Trophoblast cell (in vitro differentiated cells and primary cell): ENCODE measurements at regions not wholly inside any gene's neighbourhood (a gene's known extent, or its start where the extent isn't known, plus 50 kb on each side); places are given as distances from the start of the nearest gene placed in this dataset.

Source experiments
- DNase-seq, 2 donors: peaks; one replicate each; pipeline ENCODE4 v3.0.0-alpha.2; 2016
- H2AFZ ChIP-seq: 2 replicates; pipeline ENCODE4 v1.6.1; 2013; ENCODE audit warnings: low read length, moderate library complexity, mild to moderate bottlenecking; ENCODE audit not compliant: insufficient read depth, poor library complexity
- H2AK5ac ChIP-seq: 2 replicates; pipeline ENCODE4 v1.6.1; 2013; ENCODE audit warnings: mild to moderate bottlenecking, low read length
- H2BK120ac ChIP-seq: 2 replicates; pipeline ENCODE4 v1.6.1; 2013; ENCODE audit warnings: low read length, mild to moderate bottlenecking, moderate library complexity; ENCODE audit not compliant: insufficient read depth, poor library complexity
- H2BK12ac ChIP-seq: 2 replicates; pipeline ENCODE4 v1.6.1; 2013; ENCODE audit warnings: mild to moderate bottlenecking, low read length, moderate library complexity
- H2BK5ac ChIP-seq: 2 replicates; pipeline ENCODE4 v1.6.1; 2013; ENCODE audit warnings: low read length, low read depth, moderate library complexity, mild to moderate bottlenecking; ENCODE audit not compliant: poor library complexity
- H3K14ac ChIP-seq: 2 replicates; pipeline ENCODE4 v1.6.1; 2013; ENCODE audit warnings: mild to moderate bottlenecking, low read length
- H3K18ac ChIP-seq: 2 replicates; pipeline ENCODE4 v1.6.1; 2013; ENCODE audit warnings: mild to moderate bottlenecking, low read length
- H3K23ac ChIP-seq: 2 replicates; pipeline ENCODE4 v1.6.1; 2013; ENCODE audit warnings: low read length
- H3K27ac ChIP-seq: 2 replicates; pipeline ENCODE4 v1.5.1; 2013; ENCODE audit warnings: low read depth, mild to moderate bottlenecking, inconsistent platforms, low read length, moderate library complexity
- H3K27me3 ChIP-seq: 2 replicates; pipeline ENCODE4 v1.6.1; 2013; ENCODE audit warnings: inconsistent platforms, mild to moderate bottlenecking, low read length, moderate library complexity; ENCODE audit not compliant: insufficient read depth
- H3K36me3 ChIP-seq, 2 experiments: 1 replicate in 1 of 2; 2 replicates in 1 of 2; pipeline ENCODE4 v1.6.1; 2013; ENCODE audit warnings: low read length in 2 of 2, mild to moderate bottlenecking in 2 of 2, moderate library complexity in 1 of 2; ENCODE audit not compliant: insufficient read depth in 2 of 2, control insufficient read depth in 1 of 2
- H3K4ac ChIP-seq: 2 replicates; pipeline ENCODE4 v1.6.1; 2013; ENCODE audit warnings: low read depth, mild to moderate bottlenecking, low read length, moderate library complexity
- H3K4me1 ChIP-seq, 2 experiments: 1 replicate in 1 of 2; 2 replicates in 1 of 2; pipeline ENCODE4 v1.6.1; 2013; ENCODE audit warnings: low read length in 2 of 2, mild to moderate bottlenecking in 2 of 2, moderate library complexity in 1 of 2; ENCODE audit not compliant: insufficient read depth in 2 of 2, control insufficient read depth in 1 of 2
- H3K4me2 ChIP-seq: 2 replicates; pipeline ENCODE4 v1.6.1; 2013; ENCODE audit warnings: inconsistent platforms, mild to moderate bottlenecking, low read length, moderate library complexity
- H3K4me3 ChIP-seq: 2 replicates; pipeline ENCODE4 v1.5.1; 2013; ENCODE audit warnings: mild to moderate bottlenecking, low read depth, low read length, inconsistent platforms
- H3K79me1 ChIP-seq: one replicate; pipeline ENCODE4 v1.6.1; 2013; ENCODE audit warnings: low read length
- H3K79me2 ChIP-seq: 2 replicates; pipeline ENCODE4 v1.6.1; 2013; ENCODE audit warnings: low read length, mild to moderate bottlenecking; ENCODE audit not compliant: control insufficient read depth, insufficient read depth, poor library complexity
- H3K9ac ChIP-seq: 2 replicates; pipeline ENCODE4 v1.6.1; 2013; ENCODE audit warnings: mild to moderate bottlenecking, low read length
- H3K9me3 ChIP-seq: 2 replicates; pipeline ENCODE4 v1.6.1; 2013; ENCODE audit warnings: low read depth, mild to moderate bottlenecking, control low read depth, inconsistent platforms, low read length; ENCODE audit not compliant: insufficient read depth
- H4K12ac ChIP-seq: 2 replicates; pipeline ENCODE4 v1.6.1; 2013; ENCODE audit warnings: low read depth, mild to moderate bottlenecking, low read length, moderate library complexity
- H4K8ac ChIP-seq: 2 replicates; pipeline ENCODE4 v1.6.1; 2013; ENCODE audit warnings: low read depth, mild to moderate bottlenecking, low read length, moderate library complexity
- H4K91ac ChIP-seq: one replicate; pipeline ENCODE4 v1.6.1; 2013; ENCODE audit warnings: low read depth, mild to moderate bottlenecking, low read length, moderate library complexity
- WGBS: extraction: QIAGEN DNeasy Blood & Tissue Kit; methylation state at CpG from one replicate; pipeline ENCODE4 v1.1.7; 2013; ENCODE audit warnings: missing lambda C conversion rate; ENCODE audit not compliant: insufficient read length, insufficient coverage; ENCODE audit errors: extremely low coverage; 5-methylcytosine and 5-hydroxymethylcytosine counted together

- Histone ChIP-seq H3K4me3 (no peak overlapping the region), H3K4me1 (no peaks in the 10 kb centered on the region), H2AK5ac (no peak overlapping the region), H3K4ac (no peak overlapping the region), H2BK5ac (no peak overlapping the region), H3K18ac (no peak overlapping the region), H3K27me3 (no peaks in the 10 kb centered on the region), H3K9ac (no peak overlapping the region), H2BK120ac (no peak overlapping the region), H4K8ac (no peak overlapping the region), H3K14ac (no peak overlapping the region), H4K12ac (no peak overlapping the region), H3K9me3 (peaks cover 4% of the 10 kb centered on the region), H3K27ac (no peak overlapping the region), H3K36me3 (no peaks in the 10 kb centered on the region), H2AFZ (no peak overlapping the region), H3K23ac (no peak overlapping the region), H4K91ac (no peak overlapping the region), H2BK12ac (no peak overlapping the region), H3K79me1 (no peaks in the 10 kb centered on the region), H3K4me2 (no peak overlapping the region), H3K79me2 (no peaks in the 10 kb centered on the region)
- no peak for DNase-seq
- no CpG with 5 or more reads among the region's 2 CpGs for WGBS
These were observed 484.4 kb upstream of the KIF2A start for GRCh38 chr5:61821561-61821960.

GRCh38 chr5:61822584-61822983 is 483.4 kb upstream of the KIF2A start:
- H3K18ac ChIP-seq: no peak overlapping the region
- no CpG with 5 or more reads among the region's 5 CpGs for WGBS
- no peak overlapping the region for H3K14ac ChIP-seq
- H2AFZ ChIP-seq: no peak overlapping the region
- no peak for DNase-seq
- no peak overlapping the region for H3K4me2 ChIP-seq
- no peak overlapping the region for H4K8ac ChIP-seq
- peaks cover 0 to 2% of the 10 kb centered on the region in 2 experiments for H3K4me1 ChIP-seq
- no peak overlapping the region for H3K4me3 ChIP-seq
- no peak overlapping the region for H3K4ac ChIP-seq
- H2BK12ac ChIP-seq: no peak overlapping the region
- no peak overlapping the region for H4K91ac ChIP-seq
- H3K36me3 ChIP-seq: no peaks in the 10 kb centered on the region
- H3K79me1 ChIP-seq: no peaks in the 10 kb centered on the region
- no peak overlapping the region for H3K23ac ChIP-seq
- no peak overlapping the region for H3K27ac ChIP-seq
- H3K79me2 ChIP-seq: no peaks in the 10 kb centered on the region
- no peak overlapping the region for H2AK5ac ChIP-seq
- no peaks in the 10 kb centered on the region for H3K27me3 ChIP-seq
- peaks cover 4% of the 10 kb centered on the region for H3K9me3 ChIP-seq
- H2BK5ac ChIP-seq: no peak overlapping the region
- no peak overlapping the region for H4K12ac ChIP-seq
- no peak overlapping the region for H2BK120ac ChIP-seq
- no peak overlapping the region for H3K9ac ChIP-seq

DNA sequence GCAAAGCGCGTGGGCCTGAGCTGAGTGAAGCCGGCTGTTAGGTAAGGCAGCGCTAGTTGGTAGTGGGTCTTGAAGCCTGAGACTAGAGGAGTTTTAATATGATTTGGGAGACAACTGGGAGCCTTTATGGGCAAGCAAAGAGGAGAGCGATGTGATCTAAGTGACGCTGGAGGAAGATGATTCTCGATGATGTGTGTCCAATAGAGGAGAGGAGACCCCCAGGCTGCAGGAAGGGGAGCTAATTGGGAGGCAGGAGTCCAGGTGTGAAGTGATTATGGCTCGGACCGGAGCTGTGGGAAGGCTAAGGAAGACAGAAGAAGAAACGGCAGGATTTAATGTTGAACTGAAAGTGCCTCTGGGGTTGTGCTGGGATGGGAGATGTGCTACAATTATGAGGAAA is 482.9 kb upstream of the KIF2A start:
- H3K9ac ChIP-seq: no peak overlapping the region
- no peak overlapping the region for H3K27ac ChIP-seq
- no peak overlapping the region for H2BK120ac ChIP-seq
- H4K91ac ChIP-seq: no peak overlapping the region
- no peak overlapping the region for H4K8ac ChIP-seq
- no peak overlapping the region for H3K14ac ChIP-seq
- no peaks in the 10 kb centered on the region for H3K27me3 ChIP-seq
- H3K4ac ChIP-seq: no peak overlapping the region
- no peak for DNase-seq
- no peak overlapping the region for H3K18ac ChIP-seq
- no peak overlapping the region for H4K12ac ChIP-seq
- no peak overlapping the region for H2BK5ac ChIP-seq
- no CpG with 5 or more reads among the region's 10 CpGs for WGBS
- H2AK5ac ChIP-seq: no peak overlapping the region
- H3K4me3 ChIP-seq: no peak overlapping the region
- peaks cover 4% of the 10 kb centered on the region for H3K9me3 ChIP-seq
- no peak overlapping the region for H2AFZ ChIP-seq
- no peaks in the 10 kb centered on the region for H3K79me2 ChIP-seq
- no peaks in the 10 kb centered on the region for H3K79me1 ChIP-seq
- no peak overlapping the region for H2BK12ac ChIP-seq
- no peak overlapping the region for H3K4me2 ChIP-seq
- H3K23ac ChIP-seq: no peak overlapping the region
- H3K36me3 ChIP-seq: no peaks in the 10 kb centered on the region
- peaks cover 0 to 2% of the 10 kb centered on the region in 2 experiments for H3K4me1 ChIP-seq

GRCh38 chr5:61823781-61824180 is 482.2 kb upstream of the KIF2A start:
- no CpG with 5 or more reads among the region's 2 CpGs for WGBS

More at GRCh38 chr5:61823781-61824180, 482.2 kb upstream of the KIF2A start:
- no peak overlapping the region for H3K23ac ChIP-seq
- no peak overlapping the region for H3K18ac ChIP-seq
- H3K4me3 ChIP-seq: no peak overlapping the region
- no peak overlapping the region for H4K91ac ChIP-seq
- peaks cover 0 to 2% of the 10 kb centered on the region in 2 experiments for H3K4me1 ChIP-seq
- H2BK120ac ChIP-seq: no peak overlapping the region
- H4K8ac ChIP-seq: no peak overlapping the region
- H3K4ac ChIP-seq: no peak overlapping the region
- no peak overlapping the region for H2AK5ac ChIP-seq
- H4K12ac ChIP-seq: no peak overlapping the region
- H3K36me3 ChIP-seq: no peaks in the 10 kb centered on the region
- DNase-seq: no peak
- H3K79me1 ChIP-seq: no peaks in the 10 kb centered on the region
- H3K27ac ChIP-seq: no peak overlapping the region
- H2AFZ ChIP-seq: no peak overlapping the region
- H3K27me3 ChIP-seq: no peaks in the 10 kb centered on the region
- no peaks in the 10 kb centered on the region for H3K79me2 ChIP-seq
- no peak overlapping the region for H3K14ac ChIP-seq
- no peak overlapping the region for H3K4me2 ChIP-seq
- H2BK5ac ChIP-seq: no peak overlapping the region
- no peak overlapping the region for H3K9ac ChIP-seq
- H3K9me3 ChIP-seq: peaks cover 4% of the 10 kb centered on the region
- H2BK12ac ChIP-seq: no peak overlapping the region
